Trophoblast cell (in vitro differentiated cells and primary cell): ENCODE measurements at regions not wholly inside any gene's neighbourhood (a gene's known extent, or its start where the extent isn't known, plus 50 kb on each side); places are given as distances from the start of the nearest gene placed in this dataset.
A peak's percentile ranks its signal among the peaks of the same experiment; 100 is the strongest.

Experiments
- DNase-seq, 2 donors: peaks; one replicate each; pipeline ENCODE4 v3.0.0-alpha.2; 2016
- H2AFZ ChIP-seq: 2 replicates; pipeline ENCODE4 v1.6.1; 2013; ENCODE audit warnings: low read length, moderate library complexity, mild to moderate bottlenecking; ENCODE audit not compliant: insufficient read depth, poor library complexity
- H2AK5ac ChIP-seq: 2 replicates; pipeline ENCODE4 v1.6.1; 2013; ENCODE audit warnings: mild to moderate bottlenecking, low read length
- H2BK120ac ChIP-seq: 2 replicates; pipeline ENCODE4 v1.6.1; 2013; ENCODE audit warnings: low read length, mild to moderate bottlenecking, moderate library complexity; ENCODE audit not compliant: insufficient read depth, poor library complexity
- H2BK12ac ChIP-seq: 2 replicates; pipeline ENCODE4 v1.6.1; 2013; ENCODE audit warnings: mild to moderate bottlenecking, low read length, moderate library complexity
- H2BK5ac ChIP-seq: 2 replicates; pipeline ENCODE4 v1.6.1; 2013; ENCODE audit warnings: low read length, low read depth, moderate library complexity, mild to moderate bottlenecking; ENCODE audit not compliant: poor library complexity
- H3K14ac ChIP-seq: 2 replicates; pipeline ENCODE4 v1.6.1; 2013; ENCODE audit warnings: mild to moderate bottlenecking, low read length
- H3K18ac ChIP-seq: 2 replicates; pipeline ENCODE4 v1.6.1; 2013; ENCODE audit warnings: mild to moderate bottlenecking, low read length
- H3K23ac ChIP-seq: 2 replicates; pipeline ENCODE4 v1.6.1; 2013; ENCODE audit warnings: low read length
- H3K27ac ChIP-seq: 2 replicates; pipeline ENCODE4 v1.5.1; 2013; ENCODE audit warnings: low read depth, mild to moderate bottlenecking, inconsistent platforms, low read length, moderate library complexity
- H3K27me3 ChIP-seq: 2 replicates; pipeline ENCODE4 v1.6.1; 2013; ENCODE audit warnings: inconsistent platforms, mild to moderate bottlenecking, low read length, moderate library complexity; ENCODE audit not compliant: insufficient read depth
- H3K36me3 ChIP-seq, 2 experiments: 1 replicate in 1 of 2; 2 replicates in 1 of 2; pipeline ENCODE4 v1.6.1; 2013; ENCODE audit warnings: low read length in 2 of 2, mild to moderate bottlenecking in 2 of 2, moderate library complexity in 1 of 2; ENCODE audit not compliant: insufficient read depth in 2 of 2, control insufficient read depth in 1 of 2
- H3K4ac ChIP-seq: 2 replicates; pipeline ENCODE4 v1.6.1; 2013; ENCODE audit warnings: low read depth, mild to moderate bottlenecking, low read length, moderate library complexity
- H3K4me1 ChIP-seq, 2 experiments: 1 replicate in 1 of 2; 2 replicates in 1 of 2; pipeline ENCODE4 v1.6.1; 2013; ENCODE audit warnings: low read length in 2 of 2, mild to moderate bottlenecking in 2 of 2, moderate library complexity in 1 of 2; ENCODE audit not compliant: insufficient read depth in 2 of 2, control insufficient read depth in 1 of 2
- H3K4me2 ChIP-seq: 2 replicates; pipeline ENCODE4 v1.6.1; 2013; ENCODE audit warnings: inconsistent platforms, mild to moderate bottlenecking, low read length, moderate library complexity
- H3K4me3 ChIP-seq: 2 replicates; pipeline ENCODE4 v1.5.1; 2013; ENCODE audit warnings: mild to moderate bottlenecking, low read depth, low read length, inconsistent platforms
- H3K79me1 ChIP-seq: one replicate; pipeline ENCODE4 v1.6.1; 2013; ENCODE audit warnings: low read length
- H3K79me2 ChIP-seq: 2 replicates; pipeline ENCODE4 v1.6.1; 2013; ENCODE audit warnings: low read length, mild to moderate bottlenecking; ENCODE audit not compliant: control insufficient read depth, insufficient read depth, poor library complexity
- H3K9ac ChIP-seq: 2 replicates; pipeline ENCODE4 v1.6.1; 2013; ENCODE audit warnings: mild to moderate bottlenecking, low read length
- H3K9me3 ChIP-seq: 2 replicates; pipeline ENCODE4 v1.6.1; 2013; ENCODE audit warnings: low read depth, mild to moderate bottlenecking, control low read depth, inconsistent platforms, low read length; ENCODE audit not compliant: insufficient read depth
- H4K12ac ChIP-seq: 2 replicates; pipeline ENCODE4 v1.6.1; 2013; ENCODE audit warnings: low read depth, mild to moderate bottlenecking, low read length, moderate library complexity
- H4K8ac ChIP-seq: 2 replicates; pipeline ENCODE4 v1.6.1; 2013; ENCODE audit warnings: low read depth, mild to moderate bottlenecking, low read length, moderate library complexity
- H4K91ac ChIP-seq: one replicate; pipeline ENCODE4 v1.6.1; 2013; ENCODE audit warnings: low read depth, mild to moderate bottlenecking, low read length, moderate library complexity
- WGBS: extraction: QIAGEN DNeasy Blood & Tissue Kit; methylation state at CpG from one replicate; pipeline ENCODE4 v1.1.7; 2013; ENCODE audit warnings: missing lambda C conversion rate; ENCODE audit not compliant: insufficient read length, insufficient coverage; ENCODE audit errors: extremely low coverage; 5-methylcytosine and 5-hydroxymethylcytosine counted together

DNA sequence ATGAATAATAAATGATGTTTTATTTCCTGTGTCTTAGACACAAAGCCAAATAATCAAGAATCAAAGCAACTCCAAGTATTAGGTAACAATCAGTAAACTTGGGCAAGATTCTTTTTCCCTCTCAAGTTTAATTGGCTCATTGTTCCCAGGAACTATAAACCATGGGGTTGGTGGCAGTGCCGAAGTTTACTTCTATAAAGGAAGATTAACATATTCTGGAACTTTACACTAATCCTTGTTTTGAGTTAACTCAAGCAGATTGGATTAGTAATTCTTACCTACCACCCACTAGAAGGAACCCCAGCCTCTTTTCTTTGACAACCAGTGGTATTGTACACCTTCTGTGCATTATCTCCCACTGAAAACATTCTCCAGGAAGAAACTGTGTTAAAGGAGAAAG, 197.1 kb downstream of the EXOC5 start:
- no CpG with 5 or more reads among the region's 1 CpG for WGBS
- H2BK120ac ChIP-seq = no peak overlapping the region
- H3K14ac ChIP-seq = no peak overlapping the region
- H3K79me1 ChIP-seq = no peaks in the 10 kb centered on the region
- H4K12ac ChIP-seq = no peak overlapping the region
- H3K79me2 ChIP-seq = no peaks in the 10 kb centered on the region
- no peak overlapping the region for H3K4me2 ChIP-seq
- no peak for DNase-seq
- H3K4ac ChIP-seq = no peak overlapping the region
- no peak overlapping the region for H2AK5ac ChIP-seq
- H3K4me3 ChIP-seq = no peak overlapping the region
- H4K91ac ChIP-seq = no peak overlapping the region
- no peak overlapping the region for H3K23ac ChIP-seq
- H3K9me3 ChIP-seq = no peaks in the 10 kb centered on the region
- H2BK12ac ChIP-seq = no peak overlapping the region
- H3K27ac ChIP-seq = no peak overlapping the region
- H2BK5ac ChIP-seq = no peak overlapping the region
- no peak overlapping the region for H4K8ac ChIP-seq
- H3K9ac ChIP-seq = no peak overlapping the region
- no peaks in the 10 kb centered on the region for H3K4me1 ChIP-seq
- no peaks in the 10 kb centered on the region for H3K36me3 ChIP-seq
- no peak overlapping the region for H2AFZ ChIP-seq
- no peaks in the 10 kb centered on the region for H3K27me3 ChIP-seq
- H3K18ac ChIP-seq = no peak overlapping the region

DNA sequence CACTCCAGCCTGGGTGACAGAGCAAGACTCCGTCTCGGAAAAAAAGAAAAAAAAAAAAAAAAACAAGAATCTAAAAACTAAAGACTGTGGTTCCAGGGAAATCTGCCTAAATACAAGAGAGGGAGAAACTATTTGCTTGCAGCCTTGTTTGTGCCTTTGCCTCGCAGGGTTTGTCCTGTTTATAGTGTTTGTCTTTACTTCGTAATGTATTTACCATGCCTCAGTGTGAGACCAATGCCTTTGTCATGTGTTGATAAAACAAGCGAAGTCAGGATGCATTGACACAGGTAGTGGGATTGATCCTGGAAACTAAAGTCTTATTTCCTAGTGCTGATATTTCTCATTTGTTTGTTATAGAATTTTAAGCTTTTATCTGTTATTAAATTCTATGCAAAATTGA, 199.0 kb downstream of the EXOC5 start:
- Histone ChIP-seq H2BK12ac (no peak overlapping the region), H3K4me1 (no peaks in the 10 kb centered on the region), H3K4ac (no peak overlapping the region), H3K36me3 (no peaks in the 10 kb centered on the region), H4K8ac (no peak overlapping the region), H3K4me3 (no peak overlapping the region), H3K27ac (no peak overlapping the region), H3K18ac (no peak overlapping the region), H3K27me3 (no peaks in the 10 kb centered on the region), H4K12ac (no peak overlapping the region), H3K79me1 (no peaks in the 10 kb centered on the region), H3K4me2 (no peak overlapping the region), H2BK120ac (no peak overlapping the region), H2AK5ac (no peak overlapping the region), H3K14ac (no peak overlapping the region), H3K79me2 (no peaks in the 10 kb centered on the region), H3K9me3 (no peaks in the 10 kb centered on the region), H3K9ac (no peak overlapping the region), H2AFZ (no peak overlapping the region), H4K91ac (no peak overlapping the region), H3K23ac (no peak overlapping the region), H2BK5ac (no peak overlapping the region)
- WGBS = no CpG with 5 or more reads among the region's 5 CpGs
- DNase-seq = no peak

DNA sequence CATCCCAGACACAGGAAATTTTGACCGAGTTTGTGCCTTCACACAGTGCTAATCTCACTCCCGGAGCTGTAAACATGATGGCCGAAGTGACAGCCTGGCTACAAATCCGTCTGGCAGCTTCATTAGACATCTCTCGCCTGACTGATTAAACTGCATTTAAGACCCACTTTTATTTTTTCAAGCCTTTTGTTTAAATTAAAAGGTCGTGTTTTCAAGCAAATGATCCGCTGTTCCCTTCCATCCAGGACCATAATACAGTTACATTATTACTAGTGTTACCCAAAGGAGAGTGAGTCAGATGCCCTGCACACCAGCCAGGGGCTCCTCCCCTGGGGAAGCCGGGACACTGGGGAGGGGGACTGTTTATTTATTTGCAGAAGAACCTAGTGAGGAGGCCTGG, 200.2 kb downstream of the EXOC5 start:
- Histone ChIP-seq H4K8ac (no peak overlapping the region), H2BK5ac (no peak overlapping the region), H4K12ac (no peak overlapping the region), H2AK5ac (no peak overlapping the region), H4K91ac (no peak overlapping the region), H3K23ac (no peak overlapping the region), H3K9me3 (no peaks in the 10 kb centered on the region), H2BK12ac (no peak overlapping the region), H2BK120ac (no peak overlapping the region), H3K27me3 (no peaks in the 10 kb centered on the region), H2AFZ (no peak overlapping the region), H3K27ac (no peak overlapping the region), H3K36me3 (no peaks in the 10 kb centered on the region), H3K9ac (no peak overlapping the region), H3K4me1 (no peaks in the 10 kb centered on the region), H3K4ac (no peak overlapping the region), H3K79me2 (no peaks in the 10 kb centered on the region), H3K4me2 (no peak overlapping the region), H3K18ac (no peak overlapping the region), H3K14ac (no peak overlapping the region), H3K4me3 (no peak overlapping the region), H3K79me1 (no peaks in the 10 kb centered on the region)
- DNase-seq = no peak
- no CpG with 5 or more reads among the region's 8 CpGs for WGBS

DNA sequence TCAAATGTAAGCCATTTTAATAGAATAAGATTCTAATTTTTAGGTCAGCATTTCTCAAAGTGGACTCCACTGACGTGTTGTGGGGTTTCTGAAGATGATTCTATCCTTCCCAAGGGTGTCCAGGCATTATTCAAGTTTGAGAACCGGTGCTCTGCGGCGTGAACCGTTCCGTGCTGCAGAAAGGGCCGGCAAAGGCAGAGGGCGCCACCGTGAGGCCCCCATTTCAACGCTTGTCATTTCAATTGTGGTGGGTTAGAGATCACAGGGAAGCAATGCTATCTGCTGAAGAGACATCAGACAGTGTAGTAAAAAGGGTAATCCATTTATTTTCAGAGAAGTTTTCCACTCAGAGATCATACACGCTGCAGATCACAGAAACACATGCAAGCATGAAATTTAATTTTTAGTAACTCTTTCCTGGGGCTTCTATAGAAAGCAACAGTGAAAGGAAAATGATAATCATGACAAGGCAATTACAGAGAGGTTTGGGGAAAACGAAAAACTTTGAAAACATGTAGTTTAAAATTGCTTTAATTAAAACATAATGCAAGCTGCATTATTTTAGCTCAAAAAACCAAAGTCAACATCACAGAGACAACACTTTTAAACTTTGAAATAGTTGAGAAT, 201.7 kb downstream of the EXOC5 start:
- Histone ChIP-seq H3K27me3 (no peaks in the 10 kb centered on the region), H4K8ac (no peak overlapping the region), H3K9ac (no peak overlapping the region), H2BK120ac (no peak overlapping the region), H3K79me1 (no peaks in the 10 kb centered on the region), H3K27ac (no peak overlapping the region), H3K79me2 (no peaks in the 10 kb centered on the region), H2AFZ (no peak overlapping the region), H3K9me3 (no peaks in the 10 kb centered on the region), H3K4me3 (no peak overlapping the region), H2AK5ac (no peak overlapping the region), H4K91ac (no peak overlapping the region), H2BK5ac (no peak overlapping the region), H3K4me1 (no peaks in the 10 kb centered on the region), H3K36me3 (no peaks in the 10 kb centered on the region), H3K4ac (no peak overlapping the region), H2BK12ac (no peak overlapping the region), H3K4me2 (no peak overlapping the region), H3K14ac (no peak overlapping the region), H4K12ac (no peak overlapping the region), H3K23ac (no peak overlapping the region), H3K18ac (no peak overlapping the region)
- DNase-seq = peak; percentile 27 to 51
- WGBS = no CpG with 5 or more reads among the region's 12 CpGs
